GM18867 (cell line): ENCODE measurements at regions not wholly inside any gene's neighbourhood (a gene's known extent, or its start where the extent isn't known, plus 50 kb on each side); places are given as distances from the start of the nearest gene placed in this dataset.
"Not testable (repeated sequence)": the region's sequence is repeated elsewhere in the genome, so short reads cannot be mapped to it uniquely, and the experiment has no call there.

Experiments used
- ATAC-seq: cut with Tn5 transposase; IDR thresholded peaks from one replicate; pipeline ENCODE4 v1.9.1; 2021; ENCODE audit warnings: mild to moderate bottlenecking, moderate library complexity; ENCODE audit not compliant: unreplicated experiment

- ATAC-seq = no peak
These were observed 985.9 kb downstream of the DIPK2A start for GRCh38 chr3:144957398-144958101.

GRCh38 chr3:144963810-144964209 lies 992.2 kb downstream of the DIPK2A start:
- ATAC-seq = no peak

- no peak for ATAC-seq
These were observed 994.9 kb downstream of the DIPK2A start for GRCh38 chr3:144966560-144966959.

- ATAC-seq = no peak
These were observed 997.2 kb downstream of the DIPK2A start for GRCh38 chr3:144968750-144969350.

- not testable (repeated sequence) for ATAC-seq
These were observed 1012.9 kb downstream of the DIPK2A start for GRCh38 chr3:144984481-144984880.

GRCh38 chr3:144989807-144990206 lies 1018.2 kb downstream of the DIPK2A start:
- ATAC-seq = no peak

GRCh38 chr3:144995856-144996255 lies 1024.2 kb downstream of the DIPK2A start:
- ATAC-seq = no peak

GRCh38 chr3:145005427-145005826 lies 1033.8 kb downstream of the DIPK2A start:
- no peak for ATAC-seq

GRCh38 chr3:145006271-145006670 lies 1034.6 kb downstream of the DIPK2A start:
- no peak for ATAC-seq

- no peak for ATAC-seq
These were observed 1042.3 kb downstream of the DIPK2A start for GRCh38 chr3:145013931-145014330.

GRCh38 chr3:145015253-145015652 lies 1043.6 kb downstream of the DIPK2A start:
- ATAC-seq = no peak

- no peak for ATAC-seq
These were observed 1046.3 kb downstream of the DIPK2A start for GRCh38 chr3:145017959-145018358.

- ATAC-seq = no peak
These were observed 1050.8 kb downstream of the DIPK2A start for GRCh38 chr3:145022447-145022846.

- no peak for ATAC-seq
These were observed 1053.1 kb downstream of the DIPK2A start for GRCh38 chr3:145024700-145025099.

- not testable (repeated sequence) for ATAC-seq
These were observed 1055.6 kb downstream of the DIPK2A start for GRCh38 chr3:145027186-145027585.

GRCh38 chr3:145032791-145033190 lies 1061.2 kb downstream of the DIPK2A start:
- no peak for ATAC-seq

GRCh38 chr3:145035682-145036081 lies 1064.1 kb downstream of the DIPK2A start:
- no peak for ATAC-seq

- not testable (repeated sequence) for ATAC-seq
These were observed 1082.4 kb downstream of the DIPK2A start for GRCh38 chr3:145054055-145054454.

GRCh38 chr3:145055375-145056076 lies 1083.9 kb downstream of the DIPK2A start:
- no peak for ATAC-seq

GRCh38 chr3:145058483-145058882 lies 1086.9 kb downstream of the DIPK2A start:
- ATAC-seq = no peak

- ATAC-seq = no peak
These were observed 1092.0 kb downstream of the DIPK2A start for GRCh38 chr3:145063616-145064015.

GRCh38 chr3:145070795-145071194 lies 1090.2 kb downstream of the PLOD2 start:
- no peak for ATAC-seq
